ENCODE measurements at regions not wholly inside any gene's neighbourhood (a gene's known extent, or its start where the extent isn't known, plus 50 kb on each side); places are given as distances from the start of the nearest gene placed in this dataset.

DNA sequence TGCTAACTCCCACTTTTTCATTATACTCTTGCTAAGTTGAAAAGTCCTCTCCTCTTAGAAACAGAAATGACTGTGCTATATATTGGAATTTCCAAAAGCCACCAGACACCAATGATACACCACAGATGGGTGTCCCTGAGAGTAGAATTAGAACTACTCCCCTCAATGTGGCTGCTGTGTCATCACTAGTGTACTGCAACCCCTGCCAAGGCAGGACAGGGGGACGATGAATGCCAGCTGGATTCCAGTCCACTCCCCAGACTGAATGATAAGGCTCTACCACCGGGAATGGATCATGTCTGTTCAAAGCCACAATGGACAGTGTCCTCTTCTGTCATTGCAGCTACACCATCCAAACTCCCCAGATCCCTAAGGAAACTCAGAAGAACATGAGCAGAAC lies 69.7 kb upstream of the EDNRB start:
- no peak overlapping the region for H3K4me3 ChIP-seq (ENCODE audit: low read depth, low read length)
- no peak for TF ChIP-seq CTCF (IDR thresholded peaks at IDR 0.05; ENCODE audit: insufficient read depth, low read depth, low read length)
- no peak for DNase-seq (ENCODE audit: low read depth)

DNA sequence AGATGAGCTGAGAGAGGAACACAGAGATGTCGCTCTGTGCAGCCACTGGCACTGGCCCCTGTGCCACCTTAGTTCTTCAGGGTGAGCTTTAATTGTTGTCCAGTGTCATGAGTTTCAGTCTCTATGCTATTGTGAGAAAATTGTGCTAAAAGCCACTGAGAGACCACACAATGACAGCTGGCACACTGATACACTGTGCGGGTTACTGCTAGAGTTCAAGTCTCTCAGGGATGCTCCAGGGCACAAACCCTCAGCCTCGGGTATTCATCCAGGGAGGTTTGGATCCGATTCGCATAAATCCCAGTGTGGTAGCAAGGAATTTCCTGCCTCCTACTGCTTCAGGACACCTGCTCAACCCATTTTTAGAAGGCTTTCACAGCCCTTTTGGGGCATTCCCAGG lies 68.1 kb upstream of the EDNRB start:
- DNase-seq (ENCODE audit: low read depth): no peak
- no peak overlapping the region for H3K4me3 ChIP-seq (ENCODE audit: low read depth, low read length)
- TF ChIP-seq CTCF (IDR thresholded peaks at IDR 0.05; ENCODE audit: insufficient read depth, low read depth, low read length): no peak

DNA sequence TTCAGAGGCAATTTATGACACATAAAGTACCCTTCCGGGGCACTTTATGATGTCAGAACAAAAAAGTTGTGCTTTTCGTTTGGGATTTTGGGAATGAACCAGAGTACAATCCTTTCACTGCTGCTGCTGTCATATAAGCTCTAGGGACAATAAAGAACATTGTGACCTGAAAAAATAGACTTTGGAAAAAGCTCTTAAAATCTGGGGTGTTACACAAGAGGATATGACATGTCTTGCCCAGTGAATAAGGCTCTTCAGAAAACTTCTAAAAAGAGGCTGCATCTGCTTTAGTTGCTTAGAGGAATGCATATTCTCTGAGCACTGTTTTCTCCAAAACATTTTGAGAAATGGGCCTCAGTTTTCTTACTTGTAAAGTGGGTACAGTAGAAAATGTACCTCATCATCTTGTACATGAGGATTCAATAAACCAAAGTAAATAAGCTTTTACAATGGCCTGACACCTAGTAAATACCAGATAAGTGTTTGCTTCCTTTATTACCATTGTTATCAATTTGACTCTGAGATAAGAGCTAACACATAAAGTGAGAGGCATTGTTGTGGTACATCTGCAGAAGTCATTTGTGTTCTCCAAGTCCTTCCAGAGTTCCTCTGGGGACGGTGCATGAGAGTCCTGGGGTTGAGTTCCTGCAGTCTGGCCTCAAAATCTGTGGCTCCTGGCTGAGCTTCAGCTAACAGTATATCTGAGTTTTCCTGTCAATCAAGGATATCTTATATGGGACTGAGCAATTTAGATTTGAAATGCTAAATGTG lies 67.4 kb upstream of the EDNRB start:
- no peak for DNase-seq (ENCODE audit: low read depth)
- no peak for TF ChIP-seq CTCF (IDR thresholded peaks at IDR 0.05; ENCODE audit: insufficient read depth, low read depth, low read length)
- no peak overlapping the region for H3K4me3 ChIP-seq (ENCODE audit: low read depth, low read length)

DNA sequence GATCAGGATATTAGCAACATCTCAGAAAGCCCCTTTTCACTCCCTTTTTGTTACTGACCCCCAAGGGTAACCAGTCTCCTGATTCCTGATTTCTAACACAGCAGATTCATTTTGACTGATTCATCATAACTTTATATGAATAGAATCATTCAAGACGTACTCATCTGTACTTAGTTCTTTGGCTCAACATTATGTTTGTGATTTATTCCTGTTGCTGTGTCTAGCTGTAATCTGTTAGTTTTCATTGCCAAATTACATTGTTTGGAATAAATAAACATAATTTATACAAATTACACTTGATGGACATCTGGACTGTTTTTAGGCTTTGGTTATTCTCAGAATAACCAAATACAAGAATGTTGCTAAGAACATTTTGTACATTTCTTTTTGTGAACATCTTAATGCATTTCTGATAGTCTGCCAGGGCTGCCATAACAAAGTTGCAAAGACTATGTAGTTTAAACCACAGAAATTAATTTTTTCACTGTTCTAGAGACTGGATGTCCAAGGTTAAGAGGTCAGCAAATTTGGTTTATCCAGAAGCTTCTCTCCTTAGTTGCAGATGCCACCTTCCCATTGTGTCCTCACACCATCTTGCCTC lies 62.8 kb upstream of the EDNRB start:
- no peak for TF ChIP-seq CTCF (IDR thresholded peaks at IDR 0.05; ENCODE audit: insufficient read depth, low read depth, low read length)
- no peak overlapping the region for H3K4me3 ChIP-seq (ENCODE audit: low read depth, low read length)
- DNase-seq (ENCODE audit: low read depth): peak; percentile 37

- no peak for TF ChIP-seq CTCF (IDR thresholded peaks at IDR 0.05; ENCODE audit: insufficient read depth, low read depth, low read length)
- no peak overlapping the region for H3K4me3 ChIP-seq (ENCODE audit: low read depth, low read length)
Measured at GRCh38 chr13:77980592-77980991, 62.0 kb upstream of the EDNRB start.

GRCh38 chr13:77979721-77980385 lies 61.2 kb upstream of the EDNRB start:
- DNase-seq (ENCODE audit: low read depth): no peak
- no peak overlapping the region for H3K4me3 ChIP-seq (ENCODE audit: low read depth, low read length)
- TF ChIP-seq CTCF (IDR thresholded peaks at IDR 0.05; ENCODE audit: insufficient read depth, low read depth, low read length): no peak

More at GRCh38 chr13:77980592-77980991, 62.0 kb upstream of the EDNRB start:
- DNase-seq (ENCODE audit: low read depth): peak; percentile 92

All from fibroblast of villous mesenchyme (primary cell).